ENCODE measurements at regions not wholly inside any gene's neighbourhood (a gene's known extent, or its start where the extent isn't known, plus 50 kb on each side); places are given as distances from the start of the nearest gene placed in this dataset.
"Not testable (repeated sequence)": the region's sequence is repeated elsewhere in the genome, so short reads cannot be mapped to it uniquely, and the experiment has no call there.

GRCh38 chr3:177710506-177710905, 513.2 kb upstream of the TBL1XR1 start:
- no peak overlapping the region for H3K4me3 ChIP-seq (ENCODE audit: low read depth, low read length)
- TF ChIP-seq CTCF (IDR thresholded peaks at IDR 0.05; ENCODE audit: low read depth, low read length) = no peak

GRCh38 chr3:177711637-177712036, 514.4 kb upstream of the TBL1XR1 start:
- no peak overlapping the region for H3K4me3 ChIP-seq (ENCODE audit: low read depth, low read length)
- no peak for TF ChIP-seq CTCF (IDR thresholded peaks at IDR 0.05; ENCODE audit: low read depth, low read length)

GRCh38 chr3:177713928-177714900, 516.9 kb upstream of the TBL1XR1 start:
- no peak overlapping the region for H3K4me3 ChIP-seq (ENCODE audit: low read depth, low read length)
- no peak for TF ChIP-seq CTCF (IDR thresholded peaks at IDR 0.05; ENCODE audit: low read depth, low read length)

- no peak overlapping the region for H3K4me3 ChIP-seq (ENCODE audit: low read depth, low read length)
- TF ChIP-seq CTCF (IDR thresholded peaks at IDR 0.05; ENCODE audit: low read depth, low read length) = no peak
Measured at GRCh38 chr3:177714945-177715344, 517.7 kb upstream of the TBL1XR1 start.

- H3K4me3 ChIP-seq (ENCODE audit: low read depth, low read length) = no peak overlapping the region
- no peak for TF ChIP-seq CTCF (IDR thresholded peaks at IDR 0.05; ENCODE audit: low read depth, low read length)
Measured at GRCh38 chr3:177715980-177716379, 518.7 kb upstream of the TBL1XR1 start.

GRCh38 chr3:177720927-177721326, 523.6 kb upstream of the TBL1XR1 start:
- H3K4me3 ChIP-seq (ENCODE audit: low read depth, low read length) = not testable (repeated sequence)

GRCh38 chr3:177721864-177722785, 524.8 kb upstream of the TBL1XR1 start:
- no peak overlapping the region for H3K4me3 ChIP-seq (ENCODE audit: low read depth, low read length)
- TF ChIP-seq CTCF (IDR thresholded peaks at IDR 0.05; ENCODE audit: low read depth, low read length) = no peak

Measured in WI38 (cell line).